ENCODE measurements at regions not wholly inside any gene's neighbourhood (a gene's known extent, or its start where the extent isn't known, plus 50 kb on each side); places are given as distances from the start of the nearest gene placed in this dataset.

- TF ChIP-seq ZBED4 (CRISPR knock-in tag; IDR thresholded peaks at IDR 0.05; ENCODE audit: borderline replicate concordance) (no peak), ZNF580 (CRISPR knock-in tag; IDR thresholded peaks at IDR 0.05; ENCODE audit: borderline replicate concordance, low read depth) (no peak), ZGPAT (CRISPR knock-in tag; IDR thresholded peaks at IDR 0.05) (no peak), CSRNP1 (CRISPR knock-in tag; IDR thresholded peaks at IDR 0.05) (no peak), SNAPC4 (CRISPR knock-in tag; IDR thresholded peaks at IDR 0.05) (no peak), ZNF598 (CRISPR knock-in tag; IDR thresholded peaks at IDR 0.05; ENCODE audit: borderline replicate concordance) (no peak), MYPOP (CRISPR knock-in tag; IDR thresholded peaks at IDR 0.05) (no peak), ELF4 (CRISPR knock-in tag; IDR thresholded peaks at IDR 0.05; ENCODE audit: borderline replicate concordance) (no peak), ZNF747 (CRISPR knock-in tag; IDR thresholded peaks at IDR 0.05; ENCODE audit: borderline replicate concordance) (no peak), ZNF512B (CRISPR knock-in tag; IDR thresholded peaks at IDR 0.05; ENCODE audit: borderline replicate concordance) (no peak)
Measured at GRCh38 chr22:49016909-49017481, 810.7 kb downstream of the BRD1 start (continued).

Data from HepG2 (cell line).